ENCODE measurements at regions not wholly inside any gene's neighbourhood (a gene's known extent, or its start where the extent isn't known, plus 50 kb on each side); places are given as distances from the start of the nearest gene placed in this dataset.

DNA sequence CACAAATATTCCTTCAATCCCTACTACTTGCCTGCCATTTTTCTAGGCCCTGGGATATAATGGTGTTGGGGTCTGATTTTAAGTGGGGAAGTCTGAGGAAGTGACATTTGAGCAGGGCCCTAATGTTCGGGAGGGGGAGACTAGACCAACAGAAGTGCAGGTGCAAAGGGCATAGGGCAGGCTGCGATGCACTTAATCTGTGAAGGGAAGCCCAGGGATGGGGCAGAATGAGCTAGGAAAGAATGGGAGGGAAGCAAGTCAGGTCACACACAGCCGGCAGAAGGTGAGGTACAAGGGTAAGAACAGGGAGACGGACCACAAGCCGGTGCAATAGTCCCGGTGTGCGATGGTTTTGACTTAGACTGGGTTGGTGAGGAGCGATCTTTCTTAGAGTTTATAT, 146.8 kb downstream of the UNC5CL start:
- TF ChIP-seq, protein P1, sequence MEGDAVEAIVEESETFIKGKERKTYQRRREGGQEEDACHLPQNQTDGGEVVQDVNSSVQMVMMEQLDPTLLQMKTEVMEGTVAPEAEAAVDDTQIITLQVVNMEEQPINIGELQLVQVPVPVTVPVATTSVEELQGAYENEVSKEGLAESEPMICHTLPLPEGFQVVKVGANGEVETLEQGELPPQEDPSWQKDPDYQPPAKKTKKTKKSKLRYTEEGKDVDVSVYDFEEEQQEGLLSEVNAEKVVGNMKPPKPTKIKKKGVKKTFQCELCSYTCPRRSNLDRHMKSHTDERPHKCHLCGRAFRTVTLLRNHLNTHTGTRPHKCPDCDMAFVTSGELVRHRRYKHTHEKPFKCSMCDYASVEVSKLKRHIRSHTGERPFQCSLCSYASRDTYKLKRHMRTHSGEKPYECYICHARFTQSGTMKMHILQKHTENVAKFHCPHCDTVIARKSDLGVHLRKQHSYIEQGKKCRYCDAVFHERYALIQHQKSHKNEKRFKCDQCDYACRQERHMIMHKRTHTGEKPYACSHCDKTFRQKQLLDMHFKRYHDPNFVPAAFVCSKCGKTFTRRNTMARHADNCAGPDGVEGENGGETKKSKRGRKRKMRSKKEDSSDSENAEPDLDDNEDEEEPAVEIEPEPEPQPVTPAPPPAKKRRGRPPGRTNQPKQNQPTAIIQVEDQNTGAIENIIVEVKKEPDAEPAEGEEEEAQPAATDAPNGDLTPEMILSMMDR (IDR thresholded peaks at IDR 0.05; ENCODE audit: extremely low read depth, insufficient read depth, missing control alignments) = no peak
- in situ Hi-C loops (cut with MboI; ENCODE audit: low pct_unique_long_range_greater_than_20kb, low sequenced_read_pairs, unreplicated experiment) = no loop called here
- DNase-seq (ENCODE audit: low spot score) = no peak

DNA sequence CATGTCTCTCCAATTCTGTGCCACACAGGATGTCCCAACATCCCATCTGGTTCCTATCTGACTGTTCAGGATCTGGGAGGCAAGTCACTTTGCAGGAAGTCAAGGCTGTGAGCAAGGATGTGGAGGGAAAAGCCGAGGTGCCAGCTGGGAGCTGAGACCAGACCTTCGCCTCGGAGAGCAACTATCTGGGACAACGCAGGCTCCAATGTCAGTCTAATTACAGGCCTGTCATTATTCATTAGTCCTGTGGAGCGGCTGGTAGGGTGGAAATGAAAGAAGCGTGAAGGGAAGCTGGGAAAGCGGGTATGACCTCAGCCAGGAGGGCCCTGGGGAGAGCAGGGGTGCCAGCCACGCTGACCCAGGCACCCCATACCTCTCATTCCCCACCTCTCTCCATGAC, 147.3 kb downstream of the UNC5CL start:
- no peak for DNase-seq (ENCODE audit: low spot score)
- in situ Hi-C loops (cut with MboI; ENCODE audit: low pct_unique_long_range_greater_than_20kb, low sequenced_read_pairs, unreplicated experiment) = no loop called here
- TF ChIP-seq, protein P1 (IDR thresholded peaks at IDR 0.05; ENCODE audit: extremely low read depth, insufficient read depth, missing control alignments) = no peak

DNA sequence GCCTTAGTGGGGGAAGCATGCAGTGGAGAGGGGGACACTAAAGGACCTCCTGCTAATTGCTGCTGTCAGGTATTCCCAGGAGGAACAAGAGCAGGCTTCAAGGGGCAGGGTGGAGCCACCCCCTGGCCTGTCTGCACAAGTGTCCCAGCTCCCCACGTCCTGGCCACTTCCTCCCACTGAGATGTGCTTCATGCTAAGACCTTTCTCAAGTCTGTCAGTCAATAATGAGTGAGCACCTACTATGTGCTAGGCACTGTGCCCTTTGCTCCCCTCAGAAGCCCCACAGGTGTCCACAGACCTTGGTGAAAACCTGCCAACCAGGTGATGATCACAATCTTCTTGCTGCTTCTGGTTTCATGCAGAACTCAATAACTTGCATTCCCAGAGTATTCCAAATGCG, 147.9 kb downstream of the UNC5CL start:
- DNase-seq (ENCODE audit: low spot score) = no peak
- in situ Hi-C loops (cut with MboI; ENCODE audit: low pct_unique_long_range_greater_than_20kb, low sequenced_read_pairs, unreplicated experiment) = no loop called here
- TF ChIP-seq, protein P1 (IDR thresholded peaks at IDR 0.05; ENCODE audit: extremely low read depth, insufficient read depth, missing control alignments) = no peak

DNA sequence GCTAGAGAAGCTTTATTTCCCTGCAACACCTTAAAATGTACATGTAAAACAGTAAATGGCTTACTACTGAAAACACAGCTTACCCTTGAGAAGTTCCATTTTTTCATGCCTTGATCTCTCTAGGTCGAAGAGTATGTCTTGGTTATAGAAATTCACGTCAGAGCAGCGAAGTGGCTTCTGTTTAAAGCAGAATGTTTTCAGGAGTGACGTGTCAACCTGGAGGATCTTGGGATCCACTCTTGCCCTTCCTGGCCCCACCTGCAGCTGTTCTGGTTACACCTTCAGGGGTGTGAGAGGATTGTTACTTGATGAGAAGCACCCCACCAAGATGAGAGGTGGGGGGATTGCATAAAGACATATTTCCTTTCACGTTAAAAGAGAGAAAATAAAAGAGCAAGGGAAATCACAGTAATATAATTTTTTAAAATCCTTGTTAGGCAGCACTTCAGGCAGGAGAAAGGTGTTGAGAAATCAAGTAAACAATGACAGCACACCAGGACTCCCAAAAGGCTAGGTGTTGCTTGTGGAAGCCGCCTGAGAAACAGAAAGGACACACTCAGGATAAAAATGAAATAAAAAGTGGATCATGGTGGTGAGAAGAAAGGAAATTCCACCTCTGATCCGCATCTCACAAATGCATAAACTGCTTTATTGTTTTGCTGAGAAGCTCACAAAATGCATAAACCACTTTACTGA, 149.7 kb downstream of the UNC5CL start:
- DNase-seq (ENCODE audit: low spot score) = no peak
- TF ChIP-seq, protein P1 (IDR thresholded peaks at IDR 0.05; ENCODE audit: extremely low read depth, insufficient read depth, missing control alignments) = no peak
- in situ Hi-C loops (cut with MboI; ENCODE audit: low pct_unique_long_range_greater_than_20kb, low sequenced_read_pairs, unreplicated experiment) = no loop called here

DNA sequence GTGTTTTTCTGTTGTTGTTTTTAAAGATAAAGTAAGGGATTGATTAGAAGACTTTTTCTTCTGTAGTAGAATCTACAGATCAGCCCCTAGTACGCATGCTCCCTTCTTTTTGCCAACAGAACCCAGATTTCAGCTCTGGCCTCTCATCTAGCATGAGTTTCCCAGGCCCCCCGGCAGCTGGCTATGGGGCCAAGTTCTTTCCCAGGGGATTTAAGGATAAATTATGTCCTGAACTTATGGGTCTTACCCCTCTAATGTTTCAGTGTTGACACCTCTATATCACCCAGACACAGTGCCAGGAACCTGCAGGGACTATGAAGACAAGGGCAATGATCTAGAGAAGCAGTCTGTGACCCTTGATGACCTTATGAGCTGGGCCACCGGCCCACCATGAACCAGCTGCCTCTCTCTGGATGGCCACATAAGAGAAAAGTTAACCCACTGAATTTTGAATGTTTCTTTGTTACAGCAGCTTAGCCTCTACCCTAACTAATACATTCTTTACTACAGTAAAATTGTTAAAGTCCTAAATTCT, 150.5 kb downstream of the UNC5CL start:
- TF ChIP-seq, protein P1 (IDR thresholded peaks at IDR 0.05; ENCODE audit: extremely low read depth, insufficient read depth, missing control alignments) = no peak
- in situ Hi-C loops (cut with MboI; ENCODE audit: low pct_unique_long_range_greater_than_20kb, low sequenced_read_pairs, unreplicated experiment) = no loop called here

DNA sequence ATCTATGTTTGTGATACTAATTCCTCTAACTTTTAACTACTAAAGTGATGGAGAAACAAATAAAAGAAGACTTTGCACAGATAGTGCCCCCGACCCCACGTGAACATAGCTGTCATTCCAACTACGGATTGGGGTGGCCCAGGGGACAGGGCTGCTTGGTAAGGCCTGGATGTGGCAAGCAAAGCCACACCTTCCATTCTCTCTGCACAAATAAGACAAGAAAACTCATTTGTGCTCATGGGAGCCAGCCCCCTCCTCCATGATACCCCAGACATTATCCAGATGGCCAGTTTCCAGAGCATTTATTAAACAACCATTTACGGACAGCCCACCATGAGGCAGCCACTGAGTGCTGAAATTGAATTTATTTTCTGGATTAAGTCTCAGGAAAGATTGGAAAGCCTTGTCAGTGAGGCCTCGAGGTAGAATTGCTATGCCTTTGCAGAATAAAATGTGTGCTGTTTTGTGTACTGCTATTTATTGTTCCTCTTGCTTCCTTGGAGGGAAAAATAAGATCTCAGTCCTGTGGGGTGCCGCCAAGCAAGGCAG, 151.2 kb downstream of the UNC5CL start:
- in situ Hi-C loops (cut with MboI; ENCODE audit: low pct_unique_long_range_greater_than_20kb, low sequenced_read_pairs, unreplicated experiment) = no loop called here
- no peak for DNase-seq (ENCODE audit: low spot score)
- TF ChIP-seq, protein P1 (IDR thresholded peaks at IDR 0.05; ENCODE audit: extremely low read depth, insufficient read depth, missing control alignments) = no peak

More for the DNA sequence above, 150.5 kb downstream of the UNC5CL start:
- DNase-seq (ENCODE audit: low spot score) = no peak
